OCI-LY1 (cell line): ENCODE measurements at regions not wholly inside any gene's neighbourhood (a gene's known extent, or its start where the extent isn't known, plus 50 kb on each side); places are given as distances from the start of the nearest gene placed in this dataset.

Experiments used
- EZH2 ChIP-seq: fragments of 200-600 bp; sonication (generic), shearing (Covaris generic); IDR thresholded peaks from 2 replicates; pipeline ENCODE4 v1.8.0; 2017; ENCODE audit warnings: borderline replicate concordance, mixed run types, mild to moderate bottlenecking, antibody characterized with exemption, low read length, moderate library complexity, mixed read lengths
- TF ChIP-seq, protein P1 (sequence below): fragments of 200-600 bp; sonication (generic), shearing (Covaris generic); IDR thresholded peaks from 2 replicates; pipeline ENCODE4 v1.5.1; 2017; ENCODE audit warnings: mild to moderate bottlenecking, antibody characterized with exemption, low read length, moderate library complexity, mixed read lengths

DNA sequence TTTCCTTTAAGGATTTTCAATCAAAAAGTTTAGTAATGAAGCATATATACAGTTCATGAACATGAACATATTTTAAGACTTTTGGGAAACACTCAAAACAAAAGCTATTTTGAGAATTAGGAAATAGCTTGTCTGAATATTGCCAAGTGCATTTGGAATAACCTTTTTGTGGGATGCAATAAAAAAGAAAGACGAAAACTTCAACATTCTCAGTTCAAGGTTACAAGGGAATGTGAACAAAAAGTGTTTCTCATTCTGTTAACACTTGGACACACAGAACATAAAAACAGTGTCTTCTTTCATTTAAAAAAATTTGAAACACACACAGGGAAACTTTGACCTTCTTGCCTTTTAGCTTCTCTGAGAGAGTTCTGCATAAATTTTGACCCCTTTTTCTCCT, 72.7 kb upstream of the TCF21 start:
- TF ChIP-seq, protein P1, sequence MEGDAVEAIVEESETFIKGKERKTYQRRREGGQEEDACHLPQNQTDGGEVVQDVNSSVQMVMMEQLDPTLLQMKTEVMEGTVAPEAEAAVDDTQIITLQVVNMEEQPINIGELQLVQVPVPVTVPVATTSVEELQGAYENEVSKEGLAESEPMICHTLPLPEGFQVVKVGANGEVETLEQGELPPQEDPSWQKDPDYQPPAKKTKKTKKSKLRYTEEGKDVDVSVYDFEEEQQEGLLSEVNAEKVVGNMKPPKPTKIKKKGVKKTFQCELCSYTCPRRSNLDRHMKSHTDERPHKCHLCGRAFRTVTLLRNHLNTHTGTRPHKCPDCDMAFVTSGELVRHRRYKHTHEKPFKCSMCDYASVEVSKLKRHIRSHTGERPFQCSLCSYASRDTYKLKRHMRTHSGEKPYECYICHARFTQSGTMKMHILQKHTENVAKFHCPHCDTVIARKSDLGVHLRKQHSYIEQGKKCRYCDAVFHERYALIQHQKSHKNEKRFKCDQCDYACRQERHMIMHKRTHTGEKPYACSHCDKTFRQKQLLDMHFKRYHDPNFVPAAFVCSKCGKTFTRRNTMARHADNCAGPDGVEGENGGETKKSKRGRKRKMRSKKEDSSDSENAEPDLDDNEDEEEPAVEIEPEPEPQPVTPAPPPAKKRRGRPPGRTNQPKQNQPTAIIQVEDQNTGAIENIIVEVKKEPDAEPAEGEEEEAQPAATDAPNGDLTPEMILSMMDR: no peak
- TF ChIP-seq EZH2: no peak
